HCT116 (cell line): ENCODE measurements at regions not wholly inside any gene's neighbourhood (a gene's known extent, or its start where the extent isn't known, plus 50 kb on each side); places are given as distances from the start of the nearest gene placed in this dataset.

ENCODE experiments used
- ATAC-seq: fragments of 200-7000 bp; cut with Tn5 transposase; 2 replicates; pipeline ENCODE4 v1.9.1; 2020; ENCODE audit warnings: mild to moderate bottlenecking, moderate library complexity
- BruUV-seq: library from RNA; stranded (reverse); fragments of 400-500 nt; replicated peaks from 2 replicates; lab custom pipeline; 2021; lab: Mats Ljungman, UMichigan
- CTCF ChIA-PET: fragments of 300-600 bp; sonication (Branson Sonifier 250); formaldehyde crosslinking; loops from one replicate; lab custom pipeline; 2021; ENCODE audit warnings: antibody characterized with exemption; lab: Charles Lee
- POLR2A ChIA-PET: fragments of 300-600, 350-600 bp; sonication (Branson Sonifier 250); formaldehyde crosslinking; loops from one replicate; lab custom pipeline; 2021; ENCODE audit warnings: antibody characterized with exemption; lab: Charles Lee
- RAD21 ChIA-PET, 2 experiments: fragments of 300-600 bp; sonication (Branson Sonifier 250); formaldehyde crosslinking; loops; one replicate each; lab custom pipeline; 2023; ENCODE audit warnings: low total read pairs in 2 of 2; ENCODE audit not compliant: uncharacterized antibody in 2 of 2, unreplicated experiment in 2 of 2, low non-redundant PET in 1 of 2; lab: Charles Lee
- DNase-seq: peaks from one replicate; pipeline ENCODE4 v3.0.0-alpha.2; 2010; ENCODE audit warnings: low read depth, low spot score
- H2AFZ ChIP-seq: fragments of 200-600 bp; shearing (Covaris generic), sonication (generic); 2 replicates; pipeline ENCODE4 v1.6.1; 2017; ENCODE audit warnings: low read depth, mixed run types, mixed read lengths, antibody characterized with exemption, low read length; ENCODE audit not compliant: poor library complexity, severe bottlenecking
- H3K27ac ChIP-seq: 2 replicates; pipeline ENCODE4 v1.5.1; 2012; ENCODE audit warnings: low read depth, low read length
- H3K27me3 ChIP-seq: fragments of 200-600 bp; sonication (generic); 2 replicates; pipeline ENCODE4 v1.6.1; 2016; ENCODE audit warnings: mixed run types, low read length, mixed read lengths; ENCODE audit not compliant: insufficient read depth
- H3K36me3 ChIP-seq, 2 experiments: fragments of 200-500 bp in 1 of 2; fragments of 200-600 bp in 1 of 2; sonication (Bioruptor generic) in 1 of 2; sonication (generic) in 1 of 2; 2 replicates each; pipeline versions ENCODE4 v1.5.1 to v1.6.1; 2014 to 2016; ENCODE audit warnings: low read length in 2 of 2, inconsistent platforms in 1 of 2, mixed read lengths in 1 of 2, mixed run types in 1 of 2; ENCODE audit not compliant: insufficient read depth in 2 of 2, control insufficient read depth in 1 of 2
- H3K4me1 ChIP-seq, 2 experiments: fragments of 200-600 bp in 1 of 2; sonication (generic) in 1 of 2; 2 replicates each; pipeline versions ENCODE4 v1.5.1 to v1.6.1; 2012 to 2017; ENCODE audit warnings: low read length in 2 of 2, inconsistent platforms in 1 of 2, mild to moderate bottlenecking in 1 of 2, mixed read lengths in 1 of 2, mixed run types in 1 of 2, moderate library complexity in 1 of 2; ENCODE audit not compliant: insufficient read depth in 2 of 2, control insufficient read depth in 1 of 2
- H3K4me2 ChIP-seq: fragments of 200-600 bp; sonication (generic); 2 replicates; pipeline ENCODE4 v1.6.1; 2017; ENCODE audit warnings: mixed run types, low read length, mixed read lengths
- H3K4me3 ChIP-seq, 2 experiments: fragments of 200-600 bp in 1 of 2; sonication (generic) in 1 of 2; replicated peaks in 1 of 2; 2 replicates each; pipeline ENCODE4 v1.5.1; 2011 to 2016; ENCODE audit warnings: low read length in 2 of 2, control low read depth in 1 of 2, low read depth in 1 of 2, mild to moderate bottlenecking in 1 of 2, mixed read lengths in 1 of 2, mixed run types in 1 of 2
- H3K79me2 ChIP-seq: fragments of 200-600 bp; sonication (generic); 2 replicates; pipeline ENCODE4 v1.6.1; 2017; ENCODE audit warnings: mild to moderate bottlenecking, mixed run types, low read length, moderate library complexity, mixed read lengths; ENCODE audit not compliant: insufficient read depth
- H3K9ac ChIP-seq: fragments of 200-600 bp; sonication (generic); 2 replicates; pipeline ENCODE4 v1.6.1; 2016; ENCODE audit warnings: low read length, mixed read lengths
- H3K9me2 ChIP-seq: fragments of 200-600 bp; sonication (generic), shearing (Covaris generic); 2 replicates; pipeline ENCODE4 v1.6.1; 2017; ENCODE audit warnings: mixed run types, mild to moderate bottlenecking, moderate library complexity; ENCODE audit not compliant: insufficient read depth
- H3K9me3 ChIP-seq, 2 experiments: fragments of 200-500 bp in 1 of 2; fragments of 200-600 bp in 1 of 2; sonication (Bioruptor generic) in 1 of 2; sonication (generic) in 1 of 2; 2 replicates each; pipeline ENCODE4 v1.6.1; 2014 to 2017; ENCODE audit warnings: low read length in 2 of 2, mixed read lengths in 2 of 2, inconsistent platforms in 1 of 2, low read depth in 1 of 2, mild to moderate bottlenecking in 1 of 2, mixed run types in 1 of 2, moderate library complexity in 1 of 2; ENCODE audit not compliant: control insufficient read depth in 1 of 2, insufficient read depth in 1 of 2
- H4K20me1 ChIP-seq: fragments of 200-600 bp; sonication (generic), shearing (Covaris generic); 2 replicates; pipeline ENCODE4 v1.6.1; 2017; ENCODE audit warnings: mixed run types, mild to moderate bottlenecking, moderate library complexity; ENCODE audit not compliant: insufficient read depth
- CBX3 ChIP-seq: IDR thresholded peaks from 2 replicates; pipeline ENCODE4 v1.6.1; 2012; ENCODE audit warnings: low read depth
- CTCF ChIP-seq, 3 experiments: fragments of 200-600 bp in 1 of 3; sonication (generic) in 1 of 3; IDR thresholded peaks in 2 of 3; conservative IDR thresholded peaks in 1 of 3; 2 replicates each; pipeline ENCODE4 v1.5.1; 2012 to 2017; ENCODE audit warnings: low read depth in 2 of 3, low read length in 2 of 3, antibody characterized with exemption in 1 of 3, borderline replicate concordance in 1 of 3, control low read depth in 1 of 3, mild to moderate bottlenecking in 1 of 3, mixed read lengths in 1 of 3, mixed run types in 1 of 3, moderate library complexity in 1 of 3; ENCODE audit not compliant: insufficient read depth in 1 of 3
- EGR1 ChIP-seq: IDR thresholded peaks from 2 replicates; pipeline ENCODE4 v1.6.1; 2012; ENCODE audit warnings: low read depth
- EZH2 ChIP-seq: fragments of 200-600 bp; sonication (generic); IDR thresholded peaks from 2 replicates; pipeline ENCODE4 v1.6.1; 2017; ENCODE audit warnings: antibody characterized with exemption, mixed run types
- JUND ChIP-seq: IDR thresholded peaks from 2 replicates; pipeline ENCODE4 v1.6.1; 2012
- POLR2A ChIP-seq: IDR thresholded peaks from 2 replicates; pipeline ENCODE4 v1.7.0; 2011; ENCODE audit warnings: borderline replicate concordance; ENCODE audit not compliant: insufficient read depth, insufficient read length; ENCODE audit errors: extremely low read depth
- SIN3A ChIP-seq: IDR thresholded peaks from 2 replicates; pipeline ENCODE4 v1.6.1; 2012; ENCODE audit warnings: low read depth
- SP1 ChIP-seq: IDR thresholded peaks from 2 replicates; pipeline ENCODE4 v1.6.1; 2012; ENCODE audit warnings: low read depth
- YY1 ChIP-seq: IDR thresholded peaks from 2 replicates; pipeline ENCODE4 v1.6.1; 2011; ENCODE audit warnings: low read length, low read depth, moderate library complexity, mild to moderate bottlenecking; ENCODE audit not compliant: insufficient replicate concordance; ENCODE audit errors: extremely low read depth
- ZFX ChIP-seq: fragments of 450-650 bp; IDR thresholded peaks from 2 replicates; pipeline ENCODE4 v1.6.1; 2017
- intact Hi-C: fragments of 100-400 bp; cut with micrococcal nuclease; formaldehyde crosslinking; loops from 2 replicates; pipeline ENCODE4 v1.10.0; 2022

- H3K9me3 ChIP-seq = 0 out of 4 replicates have a peak, but pooled peaks cover 0 to 4% of the 10 kb centered on the region in 2 experiments
- no peak for DNase-seq
- H4K20me1 ChIP-seq = no peaks in the 10 kb centered on the region
- H3K4me2 ChIP-seq = no peak overlapping the region
- no peaks in the 10 kb centered on the region for H3K9me2 ChIP-seq
- no peaks in the 10 kb centered on the region for H3K4me1 ChIP-seq
- CTCF ChIA-PET = no interaction called here
- no TSS peak for BruUV-seq
- POLR2A ChIA-PET = no interaction called here
- RAD21 ChIA-PET = no interaction called here
- H3K9ac ChIP-seq = no peak overlapping the region
- no peak for ATAC-seq
- no peaks in the 10 kb centered on the region for H3K79me2 ChIP-seq
- TF ChIP-seq CTCF (IDR thresholded peaks at IDR 0.05 in 2 of 3, conservative IDR thresholded peaks at IDR 0.05 in 1 of 3; ENCODE audit: borderline replicate concordance in 1 of 3, insufficient read depth in 1 of 3, low read depth in 2 of 3, low read length in 2 of 3) (no peak), ZFX (no peak), EZH2 (no peak)
- H2AFZ ChIP-seq = no peak overlapping the region
- H3K27me3 ChIP-seq = no peaks in the 10 kb centered on the region
- H3K36me3 ChIP-seq = no peaks in the 10 kb centered on the region
- no peak overlapping the region for H3K4me3 ChIP-seq
- no peak overlapping the region for H3K27ac ChIP-seq
- intact Hi-C loops = no loop called here
Measured at GRCh38 chr1:101706366-101706765, 290.4 kb downstream of the OLFM3 start.

GRCh38 chr1:101709721-101710120 is 287.0 kb downstream of the OLFM3 start:
- no peak for DNase-seq
- POLR2A ChIA-PET = no interaction called here
- Histone ChIP-seq H3K9me3 (0 out of 4 replicates have a peak, but pooled peaks cover 0 to 4% of the 10 kb centered on the region in 2 experiments), H4K20me1 (no peaks in the 10 kb centered on the region), H3K9ac (no peak overlapping the region), H3K27me3 (no peaks in the 10 kb centered on the region), H3K79me2 (no peaks in the 10 kb centered on the region), H3K9me2 (no peaks in the 10 kb centered on the region), H3K27ac (no peak overlapping the region), H3K4me3 (no peak overlapping the region), H3K4me2 (no peak overlapping the region), H3K36me3 (no peaks in the 10 kb centered on the region), H3K4me1 (no peaks in the 10 kb centered on the region), H2AFZ (no peak overlapping the region)
- intact Hi-C loops = no loop called here
- TF ChIP-seq ZFX (no peak), YY1 (no peak), JUND (no peak), SP1 (no peak), EGR1 (no peak), CBX3 (no peak), SIN3A (no peak), POLR2A (no peak)
- no peak for ATAC-seq
- RAD21 ChIA-PET = no interaction called here
- BruUV-seq = no TSS peak
- CTCF ChIA-PET = no interaction called here
